Mammary epithelial cell (primary cell): ENCODE measurements at regions not wholly inside any gene's neighbourhood (a gene's known extent, or its start where the extent isn't known, plus 50 kb on each side); places are given as distances from the start of the nearest gene placed in this dataset.

ENCODE experiments used
- EZH2 ChIP-seq: IDR thresholded peaks from 2 replicates; pipeline ENCODE4 v1.6.1; 2012; ENCODE audit warnings: low read length, inconsistent platforms, borderline replicate concordance
- TF ChIP-seq, protein P1 (sequence below), 2 donors: IDR thresholded peaks in 1 of 2; conservative IDR thresholded peaks in 1 of 2; 2 replicates each; pipeline ENCODE4 v1.5.1; 2011 to 2012; ENCODE audit warnings: inconsistent platforms in 2 of 2, low read length in 2 of 2, mild to moderate bottlenecking in 2 of 2, control low read depth in 1 of 2, low read depth in 1 of 2; ENCODE audit not compliant: insufficient read depth in 1 of 2; ENCODE audit errors: extremely low read depth in 1 of 2

DNA sequence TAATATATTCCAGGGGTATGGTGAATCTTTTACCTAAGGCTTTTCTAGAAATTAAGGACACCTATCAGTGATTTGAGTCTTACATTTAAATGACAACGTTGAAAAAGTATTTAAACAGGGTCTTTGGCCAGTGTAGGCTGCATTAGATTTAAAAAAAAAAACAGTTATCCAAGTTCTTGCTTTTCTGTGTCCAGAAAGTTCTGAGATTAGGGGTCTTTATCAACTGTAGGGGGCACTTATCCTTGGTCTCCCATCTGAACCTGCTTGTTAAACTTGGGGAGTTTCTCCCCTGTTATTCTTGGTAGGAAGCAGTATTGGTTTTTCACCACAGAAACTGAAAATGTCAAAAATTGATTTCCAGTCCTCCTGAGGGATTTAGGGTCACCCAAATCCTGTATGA, 155.9 kb upstream of the ZNF217 start:
- TF ChIP-seq, protein P1, sequence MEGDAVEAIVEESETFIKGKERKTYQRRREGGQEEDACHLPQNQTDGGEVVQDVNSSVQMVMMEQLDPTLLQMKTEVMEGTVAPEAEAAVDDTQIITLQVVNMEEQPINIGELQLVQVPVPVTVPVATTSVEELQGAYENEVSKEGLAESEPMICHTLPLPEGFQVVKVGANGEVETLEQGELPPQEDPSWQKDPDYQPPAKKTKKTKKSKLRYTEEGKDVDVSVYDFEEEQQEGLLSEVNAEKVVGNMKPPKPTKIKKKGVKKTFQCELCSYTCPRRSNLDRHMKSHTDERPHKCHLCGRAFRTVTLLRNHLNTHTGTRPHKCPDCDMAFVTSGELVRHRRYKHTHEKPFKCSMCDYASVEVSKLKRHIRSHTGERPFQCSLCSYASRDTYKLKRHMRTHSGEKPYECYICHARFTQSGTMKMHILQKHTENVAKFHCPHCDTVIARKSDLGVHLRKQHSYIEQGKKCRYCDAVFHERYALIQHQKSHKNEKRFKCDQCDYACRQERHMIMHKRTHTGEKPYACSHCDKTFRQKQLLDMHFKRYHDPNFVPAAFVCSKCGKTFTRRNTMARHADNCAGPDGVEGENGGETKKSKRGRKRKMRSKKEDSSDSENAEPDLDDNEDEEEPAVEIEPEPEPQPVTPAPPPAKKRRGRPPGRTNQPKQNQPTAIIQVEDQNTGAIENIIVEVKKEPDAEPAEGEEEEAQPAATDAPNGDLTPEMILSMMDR (conservative IDR thresholded peaks at IDR 0.05 in 1 of 2, IDR thresholded peaks at IDR 0.05 in 1 of 2; ENCODE audit: extremely low read depth in 1 of 2, insufficient read depth in 1 of 2, low read depth in 1 of 2, low read length in 2 of 2): no peak
- TF ChIP-seq EZH2: no peak
